Left renal pelvis (tissue), 4 donors: ENCODE measurements at regions not wholly inside any gene's neighbourhood (a gene's known extent, or its start where the extent isn't known, plus 50 kb on each side); places are given as distances from the start of the nearest gene placed in this dataset.
"Not testable (repeated sequence)": the region's sequence is repeated elsewhere in the genome, so short reads cannot be mapped to it uniquely, and the experiment has no call there.

Experiments
- DNase-seq, 4 donors: peaks; one replicate each; pipeline ENCODE4 v3.0.0-alpha.2; 2013; ENCODE audit warnings: low read depth in 4 of 4, low spot score in 3 of 4

DNA sequence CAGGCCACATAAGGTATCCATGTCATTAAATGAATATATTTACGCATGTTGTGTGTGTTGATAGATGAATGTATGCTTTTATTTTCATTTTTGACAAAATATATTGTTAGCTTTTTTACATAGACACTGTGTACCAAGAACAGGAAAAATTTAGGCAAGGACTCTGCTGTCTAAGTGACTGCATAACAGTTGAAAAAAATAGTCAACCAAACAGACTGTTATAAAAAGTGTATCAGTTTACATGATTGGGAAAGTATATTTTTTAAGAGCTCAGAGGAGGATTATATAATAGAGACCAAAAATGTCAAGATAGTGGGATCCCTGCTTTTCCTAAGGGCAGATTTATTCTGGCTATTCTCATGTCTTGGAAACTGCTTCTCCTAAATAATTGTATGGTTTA is 858.0 kb downstream of the SLITRK1 start:
- DNase-seq, result no peak

DNA sequence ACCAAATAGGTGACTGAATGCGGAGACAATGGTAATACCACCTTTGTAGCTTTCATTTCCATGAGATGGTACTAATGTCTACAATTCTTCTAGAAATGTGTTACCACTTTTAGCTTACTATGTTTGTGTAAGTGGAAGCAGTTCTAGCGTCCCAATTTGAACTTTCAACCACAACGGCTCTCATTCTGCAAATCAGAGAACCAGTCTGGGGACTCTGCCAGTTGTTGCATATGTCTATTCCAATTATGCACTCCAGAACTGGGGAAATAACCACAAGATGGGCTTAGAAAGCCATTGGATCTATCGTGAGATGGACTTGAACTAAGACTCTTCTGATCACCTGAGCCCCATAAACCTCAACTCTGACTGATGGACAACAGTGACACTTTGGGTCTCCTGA is 862.3 kb downstream of the SLITRK1 start:
- DNase-seq, result no peak

DNA sequence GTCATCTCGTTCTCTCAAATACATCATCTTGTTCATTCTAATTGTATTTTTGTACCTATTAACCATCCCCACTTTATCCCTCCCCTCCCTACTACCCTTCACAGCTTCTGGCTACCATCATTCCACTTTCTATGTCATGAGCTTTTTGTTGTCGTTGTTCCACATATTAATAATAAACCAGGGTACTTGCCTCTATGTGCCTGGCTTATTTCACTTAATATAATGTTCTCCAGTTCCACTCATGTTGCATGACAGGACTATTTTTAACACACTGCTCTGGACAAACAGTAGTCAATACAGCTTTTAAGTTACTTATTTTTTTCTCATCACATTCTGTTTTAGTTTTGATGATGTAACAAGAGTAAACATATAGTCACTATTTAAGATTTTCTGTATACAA is 872.3 kb downstream of the SLITRK1 start:
- DNase-seq, result no peak

DNA sequence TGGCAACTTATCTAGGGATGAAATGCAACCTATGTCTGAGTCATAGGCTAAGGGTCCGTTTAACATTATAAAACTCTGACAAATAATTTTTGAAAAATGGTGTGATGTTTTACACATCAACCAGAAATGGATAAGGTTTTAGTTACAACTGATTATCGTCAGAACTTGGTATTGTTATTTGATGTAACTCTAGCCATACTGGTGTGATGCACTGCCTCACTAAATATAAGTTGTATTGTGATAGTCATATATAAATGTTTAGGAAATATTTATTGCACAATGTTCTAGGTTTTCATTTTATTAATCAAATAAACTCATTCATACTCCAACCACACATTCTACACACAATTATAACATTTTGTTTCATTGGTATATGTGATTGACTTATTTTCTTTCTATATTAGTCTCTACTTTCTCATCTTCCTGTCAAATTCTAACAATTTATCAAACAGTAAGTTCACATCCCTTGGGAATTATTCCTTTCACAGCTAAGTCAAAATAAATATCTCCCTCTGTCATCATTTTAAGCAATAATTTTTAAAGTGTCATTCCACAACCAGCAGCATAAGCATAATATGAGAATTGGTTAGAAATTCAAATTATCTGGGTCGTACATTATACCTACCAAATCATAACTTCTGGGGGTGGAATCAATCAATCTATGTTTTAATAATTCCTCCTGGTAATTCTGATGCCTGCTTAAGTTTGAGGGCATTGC is 873.9 kb downstream of the SLITRK1 start:
- DNase-seq, result no peak

DNA sequence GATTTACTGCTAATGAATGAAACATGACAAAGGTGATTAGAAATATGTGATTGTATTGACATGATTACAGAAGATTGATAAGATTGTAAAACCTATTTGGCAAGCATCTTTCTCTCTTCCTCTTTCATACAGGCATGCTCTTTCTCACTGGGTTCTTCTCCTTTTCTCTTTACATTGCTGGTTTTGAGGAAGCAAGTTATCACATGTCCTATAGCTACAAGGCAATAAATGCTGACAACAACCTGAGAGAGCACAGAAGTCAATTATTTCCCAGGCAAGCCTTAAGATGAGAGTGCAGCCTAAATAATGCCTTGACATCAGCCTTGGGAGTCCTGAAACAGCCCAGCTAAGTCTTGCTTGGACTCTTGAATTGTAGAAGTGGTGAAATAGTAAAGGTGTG is 875.0 kb downstream of the SLITRK1 start:
- no peak for DNase-seq

DNA sequence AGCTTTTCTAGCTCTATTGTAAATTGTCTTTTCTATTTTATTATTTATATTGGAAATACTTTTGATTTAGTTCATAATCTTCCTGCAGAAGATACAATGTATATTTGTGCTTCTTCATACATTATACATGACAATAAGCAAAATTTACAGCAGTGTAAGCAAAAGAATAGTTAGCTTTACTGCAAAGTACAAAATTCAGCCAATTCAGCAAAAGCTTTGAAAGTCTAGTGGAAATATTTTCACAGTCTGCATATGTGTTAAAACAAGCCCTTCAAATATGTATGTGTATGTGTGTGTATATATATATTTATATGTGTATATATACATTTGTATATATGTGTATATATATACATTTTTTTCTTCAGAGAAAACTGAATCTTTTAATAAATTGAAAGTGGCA is 879.1 kb downstream of the SLITRK1 start:
- no peak for DNase-seq

DNA sequence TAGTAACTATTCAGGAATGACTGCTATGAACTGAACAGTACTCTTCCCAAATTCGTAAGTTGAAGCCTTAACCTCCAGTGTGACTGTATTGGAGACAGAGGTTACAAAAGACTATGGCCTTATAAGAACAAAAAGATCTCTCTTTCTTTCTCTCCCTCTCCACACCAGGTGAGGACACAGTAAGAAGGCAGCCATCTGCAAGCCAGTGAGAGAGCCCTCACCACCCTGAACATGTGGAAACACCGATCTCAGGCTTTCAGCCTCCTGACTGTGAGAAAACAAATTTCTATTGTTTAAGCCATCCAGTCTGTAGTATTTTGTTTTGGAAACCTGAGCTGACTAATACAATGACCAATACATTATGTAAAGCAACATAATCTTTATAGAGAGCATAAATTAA is 888.9 kb downstream of the SLITRK1 start:
- no peak for DNase-seq

DNA sequence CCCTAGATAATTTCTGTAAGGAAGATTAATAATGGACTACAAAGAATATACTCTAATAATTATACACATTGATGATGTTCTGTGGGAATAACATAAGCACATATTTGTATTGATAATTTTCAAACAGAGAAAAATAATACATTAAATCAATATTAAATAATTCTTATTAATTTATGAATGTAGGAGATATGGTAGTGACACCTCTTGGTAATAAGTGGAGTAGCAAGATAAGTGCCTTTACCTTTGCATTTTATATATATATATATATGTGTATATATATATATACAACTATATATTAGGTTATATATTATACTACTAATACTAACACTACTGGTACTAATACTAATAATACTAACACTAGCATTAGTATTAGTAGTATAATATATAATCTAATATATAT is 905.8 kb downstream of the SLITRK1 start:
- no peak for DNase-seq

DNA sequence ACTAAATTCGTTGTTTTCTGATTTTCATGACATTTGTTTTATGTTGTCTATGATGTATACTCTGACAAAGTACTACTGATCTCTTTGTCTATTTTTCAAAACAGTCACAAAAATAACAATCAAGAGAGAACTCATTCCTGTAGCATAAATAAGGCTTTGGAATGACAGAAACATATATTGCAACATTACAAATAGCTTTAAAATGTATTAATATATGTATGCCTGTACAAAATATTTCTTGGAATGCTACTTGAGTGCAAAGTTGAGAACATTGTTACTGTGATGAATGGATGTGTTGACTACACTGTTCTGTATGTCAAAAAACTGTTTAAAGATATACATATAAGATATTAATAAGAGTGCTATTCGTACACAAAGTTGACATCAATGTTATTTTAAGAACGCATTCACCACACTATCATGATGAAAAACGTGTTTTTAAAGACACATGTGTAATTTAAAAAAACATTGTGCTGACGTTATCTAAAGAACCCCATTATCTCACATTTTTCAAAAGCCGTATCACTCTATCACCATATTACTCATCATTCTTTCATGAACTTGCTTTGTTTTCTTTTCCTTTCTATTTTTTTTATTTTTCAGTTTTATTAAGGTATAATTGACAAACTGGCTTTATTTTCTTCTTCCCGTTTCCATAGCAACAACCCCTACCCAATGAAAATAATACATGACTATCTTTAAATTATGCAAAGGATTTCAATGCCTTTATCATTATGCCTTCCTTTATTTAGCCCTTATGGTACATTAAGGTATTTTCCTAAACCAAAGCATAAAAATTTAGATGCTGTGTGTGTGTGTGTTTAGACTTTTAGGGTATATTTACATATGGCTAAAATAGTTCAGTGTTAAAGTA is 918.8 kb downstream of the SLITRK1 start:
- no peak for DNase-seq

DNA sequence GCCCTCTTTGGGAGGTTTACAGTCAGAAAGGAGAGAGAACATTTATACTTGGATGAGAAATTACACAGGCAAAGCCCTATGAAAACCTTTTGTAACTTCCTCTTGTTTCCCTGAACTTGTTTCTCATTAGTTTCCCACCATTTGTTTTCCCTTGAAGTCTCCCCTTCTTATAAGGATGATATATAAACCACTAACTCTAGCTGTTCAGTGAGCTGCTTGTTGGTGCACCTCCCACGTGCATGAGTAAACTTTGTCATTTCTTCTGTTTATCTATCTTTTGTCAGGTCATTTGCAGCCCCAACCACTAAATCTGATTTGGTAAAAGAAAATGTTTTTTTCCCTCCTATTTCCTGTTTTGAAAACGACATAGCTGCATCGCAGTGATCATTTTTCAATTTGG is 919.9 kb downstream of the SLITRK1 start:
- peak in 1 of 4 donors; percentile 24 for DNase-seq

DNA sequence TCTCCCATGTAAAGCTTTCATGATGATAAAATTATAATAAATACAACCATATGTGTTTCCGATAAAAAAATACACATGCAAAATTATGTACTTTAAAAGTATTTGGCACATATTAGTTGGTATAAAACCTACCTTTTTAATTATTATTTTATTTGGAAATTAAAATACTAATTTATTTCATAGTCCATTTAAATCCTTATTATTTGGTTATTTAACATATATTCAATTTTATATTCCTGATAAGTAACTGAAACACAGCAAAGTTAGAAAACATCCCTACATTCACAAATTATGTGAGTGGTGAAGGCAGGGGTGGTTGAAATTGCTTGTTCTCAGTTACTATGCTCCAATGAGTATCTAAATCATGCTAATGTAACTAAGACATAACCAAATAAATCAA is 920.5 kb downstream of the SLITRK1 start:
- no peak for DNase-seq

DNA sequence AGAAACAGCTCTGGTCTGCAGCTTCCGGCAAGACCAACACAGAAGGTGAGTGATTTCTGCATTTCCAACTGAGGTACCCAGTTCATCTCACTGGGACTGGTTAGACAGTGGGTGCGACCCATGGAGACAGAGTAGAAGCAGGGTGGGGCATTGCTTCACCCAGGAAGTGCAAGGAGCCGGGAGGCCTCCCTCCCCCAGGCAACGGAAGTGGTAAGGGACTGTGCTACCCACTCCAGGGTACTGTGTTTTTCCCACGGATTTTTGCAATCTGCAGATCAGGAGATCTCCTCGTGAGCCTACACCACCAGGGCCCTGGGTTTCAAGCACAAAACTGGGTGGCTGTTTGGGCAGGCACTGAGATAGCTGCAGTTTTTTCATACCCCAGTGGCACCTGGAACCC is 929.9 kb downstream of the SLITRK1 start:
- DNase-seq, result not testable (repeated sequence)

DNA sequence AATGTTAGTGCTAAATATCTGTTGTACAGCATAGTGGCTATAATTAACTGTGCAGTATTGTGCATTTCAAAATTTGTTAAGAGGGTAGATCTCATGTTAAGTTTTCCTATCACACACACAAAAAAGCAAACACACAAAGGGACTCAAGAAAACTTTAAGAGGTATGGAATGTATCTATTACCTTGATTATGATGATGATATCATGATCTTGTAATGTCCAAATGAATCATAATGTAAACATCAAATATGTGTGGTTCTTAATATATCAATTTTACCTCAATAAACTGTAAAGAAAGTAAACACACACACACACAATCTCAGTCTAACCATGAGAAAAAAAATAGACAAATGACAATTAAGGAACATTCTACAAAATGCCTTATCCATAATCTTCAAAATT is 934.6 kb downstream of the SLITRK1 start:
- no peak for DNase-seq

DNA sequence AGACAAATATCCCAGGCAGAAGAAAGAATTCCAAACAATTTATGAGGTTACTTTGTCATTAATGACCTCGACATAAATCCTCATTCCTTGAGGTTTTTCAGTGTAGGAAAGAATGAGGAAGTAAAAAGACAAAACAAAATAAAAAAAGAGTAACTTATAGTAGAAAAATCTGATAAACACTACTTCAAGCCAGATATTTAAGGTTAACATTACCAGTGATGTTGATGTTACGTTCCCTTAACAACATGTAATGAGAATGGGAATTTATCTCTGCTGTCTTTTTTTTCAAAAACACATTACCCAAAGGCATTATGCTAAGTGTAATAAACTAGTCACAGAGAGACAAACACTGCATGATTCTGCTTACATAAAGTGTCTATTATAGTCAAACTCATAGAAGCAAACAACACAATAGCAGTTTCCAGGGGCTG is 935.1 kb downstream of the SLITRK1 start:
- no peak for DNase-seq

DNA sequence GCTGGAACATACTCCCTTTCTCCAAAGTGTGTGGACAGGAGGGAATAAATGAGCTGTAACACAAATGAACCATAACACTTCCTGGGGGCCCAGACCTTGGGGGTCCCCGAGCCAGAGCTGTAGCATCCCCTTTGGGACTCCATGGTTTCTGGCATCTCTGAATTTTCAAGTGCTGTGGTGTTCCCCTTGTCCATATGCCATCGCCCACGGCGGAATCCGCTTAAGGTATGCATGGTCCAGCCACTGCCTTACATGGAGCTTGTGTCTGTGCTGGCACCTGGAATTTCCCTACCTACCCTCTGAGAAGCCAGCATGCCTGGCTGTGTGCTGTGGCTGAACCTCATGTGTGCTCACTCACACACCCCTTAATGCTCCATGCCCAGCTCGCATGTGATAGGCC is 943.6 kb downstream of the SLITRK1 start:
- no peak for DNase-seq

DNA sequence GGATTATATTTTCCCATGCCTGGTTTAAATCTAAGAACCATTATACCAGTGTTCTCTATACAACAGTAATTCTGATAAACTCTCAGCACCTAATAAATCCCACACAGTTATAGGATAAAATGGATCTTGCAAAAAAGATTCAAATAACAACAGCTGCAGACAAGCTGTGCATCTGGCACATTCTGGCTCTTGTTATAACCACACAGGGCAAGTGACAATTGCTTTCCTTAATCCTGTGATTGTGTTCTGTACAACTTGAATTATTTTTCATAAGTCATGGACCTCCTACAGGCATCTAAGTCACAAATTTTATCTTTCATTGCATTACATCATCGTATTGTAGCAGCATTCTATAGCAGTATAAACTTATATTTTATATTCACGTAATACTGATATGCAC is 948.3 kb downstream of the SLITRK1 start:
- no peak for DNase-seq

DNA sequence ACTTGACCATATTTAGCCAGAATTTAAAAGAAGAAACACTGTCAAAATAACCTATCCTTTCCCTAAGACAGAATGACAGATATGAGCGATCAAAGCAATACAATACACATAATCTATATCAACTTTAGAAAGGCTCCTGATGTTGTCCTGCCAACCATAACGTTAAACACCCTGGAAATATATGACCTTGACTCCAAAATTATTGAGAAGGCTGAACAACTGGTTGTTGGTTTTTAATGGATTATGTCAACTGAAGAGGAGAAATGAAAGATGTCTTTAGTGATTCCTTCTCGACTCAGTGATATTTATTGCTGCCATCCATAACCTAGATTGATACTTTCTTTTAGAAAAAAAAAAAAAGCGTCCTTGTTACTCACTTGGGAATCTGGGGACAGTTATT is 957.2 kb downstream of the SLITRK1 start:
- DNase-seq, result no peak

DNA sequence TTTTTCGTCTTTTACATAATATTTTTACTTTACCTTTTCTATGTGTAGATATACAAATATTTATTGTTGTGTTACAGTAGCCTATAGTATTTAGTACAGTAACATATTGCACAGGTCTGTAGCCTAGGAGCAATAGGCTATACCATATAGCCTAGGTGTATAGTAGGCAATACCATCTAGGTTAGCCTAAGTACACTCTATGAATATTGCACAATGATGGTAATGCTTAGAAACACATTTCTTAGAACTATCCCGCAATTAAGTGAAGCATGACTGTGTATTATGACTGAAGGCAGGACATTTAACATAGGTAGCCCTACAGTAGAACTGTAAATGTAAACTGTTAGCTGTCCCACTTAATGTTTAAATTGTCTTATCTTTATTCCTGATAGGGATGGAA is 964.3 kb downstream of the SLITRK1 start:
- no peak for DNase-seq

DNA sequence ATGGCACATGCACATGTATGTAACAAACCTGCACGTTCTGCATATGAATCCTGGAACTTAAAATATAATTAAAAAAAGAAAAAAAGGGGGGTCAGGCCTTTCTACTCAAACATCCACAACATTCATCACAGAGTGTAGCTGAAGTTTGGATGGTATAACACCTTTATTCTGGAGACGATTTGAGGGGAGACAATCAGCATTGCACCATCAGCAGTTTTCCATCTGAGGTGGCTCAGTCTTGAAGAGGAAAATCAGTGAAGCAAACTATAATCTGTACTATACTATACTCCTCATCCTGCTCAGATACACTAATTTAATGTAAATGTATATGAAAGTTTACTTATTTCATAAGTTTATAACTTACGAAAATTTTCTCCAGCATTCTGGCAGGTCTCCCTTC is 969.7 kb downstream of the SLITRK1 start:
- DNase-seq, result no peak

DNA sequence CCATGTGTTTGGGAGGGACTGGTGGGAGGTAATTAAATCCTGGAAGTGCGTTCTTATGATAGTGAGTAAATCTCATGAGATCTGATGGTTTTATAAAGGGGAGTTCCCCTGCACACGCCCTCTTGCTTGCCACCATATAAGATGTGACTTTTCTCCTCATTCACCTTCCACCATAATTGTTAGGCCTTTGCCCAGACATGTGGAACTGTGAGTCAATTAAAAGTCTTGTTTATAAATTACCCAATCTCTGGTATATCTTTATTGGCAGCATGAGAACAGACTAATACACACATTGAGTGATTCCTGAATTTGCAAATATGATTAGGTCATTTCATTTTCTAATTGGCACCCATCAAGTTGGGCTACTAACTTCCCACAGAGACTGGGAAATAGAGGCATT is 977.2 kb downstream of the SLITRK1 start:
- DNase-seq, result no peak

DNA sequence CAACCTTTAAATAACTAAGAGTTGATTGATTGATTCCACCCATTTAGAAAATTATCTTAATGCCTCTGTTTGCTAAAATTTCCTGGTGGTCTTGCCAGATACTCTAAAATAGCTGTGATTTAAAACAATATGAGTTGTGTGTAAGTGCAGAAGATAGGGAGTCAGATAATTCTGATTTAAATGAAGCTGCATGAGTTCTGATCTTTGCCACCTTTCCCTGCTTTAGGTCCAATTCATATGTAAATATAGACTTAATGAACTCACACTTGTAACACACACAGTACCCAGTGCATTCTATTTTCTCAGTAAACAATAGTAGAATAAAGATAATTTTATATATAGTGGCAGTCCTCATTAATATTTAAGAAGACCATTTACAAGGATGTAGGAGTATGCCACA is 981.8 kb downstream of the SLITRK1 start:
- no peak for DNase-seq

DNA sequence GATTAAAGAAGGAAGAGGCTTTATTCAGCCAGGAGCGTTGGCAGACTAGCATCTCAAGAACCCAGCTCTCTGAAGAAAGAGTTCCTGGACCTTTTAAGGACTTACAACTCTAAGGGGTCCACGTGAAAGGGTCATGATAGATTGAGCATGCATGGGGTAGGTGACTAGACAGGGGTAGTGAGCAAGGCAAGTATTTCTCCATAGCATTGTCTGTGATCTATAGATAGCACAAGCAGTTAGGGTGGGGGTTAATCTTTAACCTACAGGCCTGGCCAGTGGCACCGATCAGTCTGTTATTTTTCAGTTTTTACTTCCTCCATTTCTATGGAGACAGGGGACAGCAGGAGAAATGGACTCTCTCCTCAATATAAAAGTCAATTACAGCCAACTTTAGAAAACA is 983.7 kb downstream of the SLITRK1 start:
- no peak for DNase-seq
